Epithelial cell of proximal tubule (primary cell): ENCODE measurements at regions not wholly inside any gene's neighbourhood (a gene's known extent, or its start where the extent isn't known, plus 50 kb on each side); places are given as distances from the start of the nearest gene placed in this dataset.
A peak's percentile ranks its signal among the peaks of the same experiment; 100 is the strongest.

Source experiments
- DNase-seq: peaks from one replicate; pipeline ENCODE4 v3.0.0-alpha.2; 2011; ENCODE audit warnings: low read depth
- H3K4me3 ChIP-seq: 2 replicates; pipeline ENCODE4 v1.5.1; 2011; ENCODE audit warnings: low read depth, mild to moderate bottlenecking, low read length
- TF ChIP-seq, protein P1 (sequence below): conservative IDR thresholded peaks from 2 replicates; pipeline ENCODE4 v1.5.1; 2012; ENCODE audit warnings: low read depth, mild to moderate bottlenecking, low read length

DNA sequence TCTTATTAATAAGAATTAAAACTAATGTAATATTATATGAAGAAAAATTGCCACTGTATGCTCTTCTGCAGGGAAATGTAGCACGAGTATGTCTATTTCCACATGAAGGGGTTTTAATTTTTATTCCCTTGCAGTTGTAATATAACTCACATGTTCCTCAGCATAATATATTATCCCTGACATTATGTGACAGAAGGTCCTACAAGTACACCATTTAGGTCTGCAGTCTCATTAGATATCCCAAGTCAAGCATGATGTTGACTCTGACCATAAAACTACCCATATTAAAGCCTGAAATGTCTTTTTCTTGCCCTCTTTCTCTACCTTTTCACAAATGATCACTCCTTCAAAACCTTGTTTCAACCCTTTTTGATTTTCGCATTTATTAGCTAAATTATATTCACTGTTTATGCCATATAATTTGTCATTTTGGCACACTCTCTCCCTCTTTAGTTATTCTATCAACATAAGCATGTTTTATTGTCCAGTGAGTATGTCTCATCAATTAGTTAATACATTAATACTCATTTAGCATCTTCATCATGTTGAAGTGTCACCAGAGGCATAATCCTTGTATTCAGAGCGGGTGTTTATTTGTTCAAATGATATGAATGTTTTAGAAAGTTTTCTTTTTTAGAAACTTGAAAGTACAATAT lies 532.8 kb downstream of the MAT2B start:
- no peak for DNase-seq
- TF ChIP-seq, protein P1, sequence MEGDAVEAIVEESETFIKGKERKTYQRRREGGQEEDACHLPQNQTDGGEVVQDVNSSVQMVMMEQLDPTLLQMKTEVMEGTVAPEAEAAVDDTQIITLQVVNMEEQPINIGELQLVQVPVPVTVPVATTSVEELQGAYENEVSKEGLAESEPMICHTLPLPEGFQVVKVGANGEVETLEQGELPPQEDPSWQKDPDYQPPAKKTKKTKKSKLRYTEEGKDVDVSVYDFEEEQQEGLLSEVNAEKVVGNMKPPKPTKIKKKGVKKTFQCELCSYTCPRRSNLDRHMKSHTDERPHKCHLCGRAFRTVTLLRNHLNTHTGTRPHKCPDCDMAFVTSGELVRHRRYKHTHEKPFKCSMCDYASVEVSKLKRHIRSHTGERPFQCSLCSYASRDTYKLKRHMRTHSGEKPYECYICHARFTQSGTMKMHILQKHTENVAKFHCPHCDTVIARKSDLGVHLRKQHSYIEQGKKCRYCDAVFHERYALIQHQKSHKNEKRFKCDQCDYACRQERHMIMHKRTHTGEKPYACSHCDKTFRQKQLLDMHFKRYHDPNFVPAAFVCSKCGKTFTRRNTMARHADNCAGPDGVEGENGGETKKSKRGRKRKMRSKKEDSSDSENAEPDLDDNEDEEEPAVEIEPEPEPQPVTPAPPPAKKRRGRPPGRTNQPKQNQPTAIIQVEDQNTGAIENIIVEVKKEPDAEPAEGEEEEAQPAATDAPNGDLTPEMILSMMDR: no peak
- H3K4me3 ChIP-seq: no peak overlapping the region

DNA sequence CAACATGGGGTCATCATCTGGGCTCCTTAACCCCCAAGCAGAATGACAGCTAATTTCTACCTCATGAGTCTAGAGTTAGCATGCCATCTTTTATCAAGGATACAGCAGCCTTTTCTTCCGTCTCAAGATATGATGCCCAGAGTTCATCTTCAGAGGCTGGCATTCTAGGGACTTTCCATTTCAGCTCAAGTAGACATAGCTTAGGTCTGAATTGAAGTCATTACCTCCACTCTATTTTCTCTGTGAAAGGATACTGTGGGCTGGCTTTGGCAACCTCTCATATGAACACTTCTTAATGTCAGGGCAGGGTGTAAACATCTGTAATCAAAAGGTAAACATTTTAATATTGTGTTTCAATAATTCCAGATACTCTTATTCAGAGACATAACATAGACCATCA lies 535.7 kb downstream of the MAT2B start:
- no peak for DNase-seq
- TF ChIP-seq, protein P1: no peak
- no peak overlapping the region for H3K4me3 ChIP-seq

- no peak overlapping the region for H3K4me3 ChIP-seq
- TF ChIP-seq, protein P1: peak; percentile 41
- no peak for DNase-seq
These were observed 543.0 kb downstream of the MAT2B start for GRCh38 chr5:164048359-164048926.

DNA sequence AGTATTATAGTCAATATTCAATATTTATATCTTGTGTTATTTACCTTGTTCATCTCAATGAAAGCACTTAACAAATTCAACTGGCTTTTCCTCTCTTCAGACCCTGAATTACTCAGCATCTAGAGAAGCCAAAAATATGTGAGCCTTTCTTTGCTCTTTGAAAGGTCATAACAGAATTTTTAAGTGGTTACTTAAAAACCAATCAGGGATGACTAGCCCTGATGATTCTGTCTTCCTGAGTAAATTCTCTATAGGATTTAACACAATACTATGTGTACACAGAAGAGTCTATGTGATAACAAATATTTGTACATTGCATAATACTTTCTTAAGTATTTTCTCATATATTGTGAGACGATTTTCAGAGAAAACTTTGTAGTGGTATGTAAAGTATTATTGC lies 546.3 kb downstream of the MAT2B start:
- TF ChIP-seq, protein P1: no peak
- no peak for DNase-seq
- H3K4me3 ChIP-seq: no peak overlapping the region

DNA sequence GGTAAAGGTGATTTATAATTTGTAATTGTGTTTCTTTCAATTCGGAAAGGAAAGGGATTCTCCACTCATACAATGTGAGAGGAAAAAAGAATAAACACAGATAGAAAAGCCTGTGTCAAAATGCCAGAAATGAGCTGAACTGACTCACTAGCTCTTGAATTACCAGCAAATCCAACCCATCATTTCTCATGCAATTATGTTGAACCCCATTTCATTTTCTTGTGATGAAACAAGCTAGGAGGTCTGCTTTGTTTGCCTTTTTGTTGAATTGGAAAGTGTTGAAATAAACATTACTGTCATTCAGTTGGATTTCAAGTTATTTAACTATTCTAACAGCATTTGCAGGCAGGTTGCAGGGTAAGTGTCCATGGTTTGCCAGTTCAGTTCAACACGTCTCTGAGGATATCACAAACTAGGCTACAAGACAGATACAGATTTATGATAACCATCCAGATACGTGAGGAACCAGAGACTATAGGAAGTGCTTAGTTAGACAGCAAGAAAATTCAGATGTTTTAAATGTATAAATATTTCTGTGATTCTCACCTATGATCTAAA lies 547.2 kb downstream of the MAT2B start:
- DNase-seq: no peak
- TF ChIP-seq, protein P1: no peak
- no peak overlapping the region for H3K4me3 ChIP-seq

DNA sequence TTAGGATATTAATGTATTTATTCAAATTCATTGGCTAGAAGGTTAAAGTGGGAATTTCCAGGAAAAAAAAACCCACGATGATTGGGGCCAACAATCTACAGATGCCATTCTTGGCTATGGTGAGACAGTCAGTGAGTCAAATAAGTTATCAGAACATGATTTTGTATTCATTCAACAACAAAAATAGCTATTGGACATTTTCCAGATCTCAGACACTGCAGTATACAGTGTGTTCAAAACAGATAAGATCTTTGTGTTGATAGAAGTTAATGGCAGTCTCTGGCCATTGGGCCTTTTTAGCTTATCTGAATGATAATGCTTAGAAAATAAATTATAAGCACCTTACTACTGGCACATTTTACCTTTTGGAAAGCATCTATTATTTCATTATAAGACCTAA lies 547.7 kb downstream of the MAT2B start:
- no peak for DNase-seq
- H3K4me3 ChIP-seq: no peak overlapping the region
- TF ChIP-seq, protein P1: no peak

GRCh38 chr5:164054461-164054860 lies 549.0 kb downstream of the MAT2B start:
- H3K4me3 ChIP-seq: no peak overlapping the region
- no peak for DNase-seq
- TF ChIP-seq, protein P1: no peak
